Activated naive CD4-positive, alpha-beta T cell treated with anti-CD3 and anti-CD28 coated beads, Interleukin-2, amount 50 U/mL, for 24 hours (primary cell): ENCODE measurements at regions not wholly inside any gene's neighbourhood (a gene's known extent, or its start where the extent isn't known, plus 50 kb on each side); places are given as distances from the start of the nearest gene placed in this dataset.

ENCODE experiments used
- H3K27ac Mint-ChIP-seq: one replicate; pipeline ENCODE4 v1.8.0; 2021; ENCODE audit warnings: mild to moderate bottlenecking, mixed read lengths
- H3K27me3 Mint-ChIP-seq: one replicate; pipeline ENCODE4 v1.8.0; 2021; ENCODE audit warnings: mixed read lengths
- H3K36me3 Mint-ChIP-seq: one replicate; pipeline ENCODE4 v1.8.0; 2021; ENCODE audit warnings: mixed read lengths
- H3K4me1 Mint-ChIP-seq: one replicate; pipeline ENCODE4 v1.8.0; 2021; ENCODE audit warnings: mixed read lengths
- H3K4me3 Mint-ChIP-seq: one replicate; pipeline ENCODE4 v1.8.0; 2021; ENCODE audit warnings: mild to moderate bottlenecking, mixed read lengths
- H3K9me3 Mint-ChIP-seq: one replicate; pipeline ENCODE4 v1.8.0; 2021; ENCODE audit warnings: mixed read lengths

DNA sequence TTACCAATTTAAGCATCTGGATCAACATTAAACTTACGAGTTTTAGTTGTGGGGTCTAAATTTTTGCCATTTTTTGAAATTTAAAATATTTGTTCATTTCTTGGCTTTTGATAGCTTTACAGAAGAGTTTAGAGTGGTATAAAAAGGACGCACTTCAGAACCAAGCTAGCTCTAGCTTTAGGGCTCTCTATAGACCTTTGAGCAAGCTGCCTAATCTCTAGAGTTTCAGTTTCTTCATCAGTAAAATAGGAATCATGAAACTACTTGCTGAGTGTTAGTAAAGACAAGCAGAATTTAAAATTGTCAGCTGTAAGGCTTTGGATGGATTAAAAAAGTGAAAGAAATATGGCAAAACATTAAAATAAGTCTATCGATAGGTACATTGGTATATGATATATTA, 266.5 kb downstream of the IPMK start:
- Mint-ChIP-seq H3K4me3 (no peak overlapping the region), H3K27ac (no peak overlapping the region), H3K36me3 (no peaks in the 10 kb centered on the region), H3K4me1 (no peaks in the 10 kb centered on the region), H3K27me3 (no peaks in the 10 kb centered on the region), H3K9me3 (no peaks in the 10 kb centered on the region)

DNA sequence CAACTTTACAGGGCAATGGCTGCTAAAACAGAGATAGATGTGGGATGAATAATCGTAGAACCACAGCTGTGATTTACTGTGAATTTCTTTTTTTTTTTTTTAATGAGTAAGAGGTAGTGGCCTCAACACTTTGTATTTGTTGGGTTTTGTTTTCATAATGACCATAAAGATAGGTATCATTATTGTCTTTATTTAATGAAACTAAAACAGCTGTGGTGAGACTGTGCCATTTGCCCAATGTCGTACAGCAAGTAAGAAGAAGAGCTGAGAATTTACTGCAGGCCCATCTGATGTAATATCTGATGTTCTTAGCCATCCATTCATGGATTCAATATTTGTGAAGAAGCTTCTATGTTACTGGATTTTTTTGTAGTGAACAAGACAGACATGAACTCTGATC, 271.2 kb downstream of the IPMK start:
- Mint-ChIP-seq H3K27ac (no peak overlapping the region), H3K9me3 (no peaks in the 10 kb centered on the region), H3K36me3 (no peaks in the 10 kb centered on the region), H3K4me3 (no peak overlapping the region), H3K27me3 (no peaks in the 10 kb centered on the region), H3K4me1 (no peaks in the 10 kb centered on the region)

DNA sequence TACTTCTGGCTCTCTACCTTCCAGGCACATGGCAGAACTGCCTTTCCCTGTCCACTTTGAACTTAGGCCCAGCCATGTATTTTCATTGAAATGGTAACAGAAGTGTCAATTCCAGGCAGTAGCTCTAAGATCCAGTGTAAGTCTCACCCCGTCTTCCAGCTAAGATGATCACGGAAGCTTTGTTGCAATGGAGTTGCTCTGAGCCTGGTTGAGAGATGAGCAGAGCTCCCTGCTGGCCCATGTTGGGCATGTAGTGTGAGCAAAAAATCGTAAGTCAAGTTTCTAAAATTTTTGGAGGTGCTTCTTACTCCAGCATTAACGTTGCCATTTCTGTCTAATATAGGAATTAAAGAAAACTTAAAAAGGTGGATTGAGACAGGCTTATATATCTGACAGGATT, 274.4 kb downstream of the IPMK start:
- Mint-ChIP-seq H3K27ac (no peak overlapping the region), H3K4me1 (no peaks in the 10 kb centered on the region), H3K9me3 (no peaks in the 10 kb centered on the region), H3K27me3 (no peaks in the 10 kb centered on the region), H3K36me3 (no peaks in the 10 kb centered on the region), H3K4me3 (no peak overlapping the region)

DNA sequence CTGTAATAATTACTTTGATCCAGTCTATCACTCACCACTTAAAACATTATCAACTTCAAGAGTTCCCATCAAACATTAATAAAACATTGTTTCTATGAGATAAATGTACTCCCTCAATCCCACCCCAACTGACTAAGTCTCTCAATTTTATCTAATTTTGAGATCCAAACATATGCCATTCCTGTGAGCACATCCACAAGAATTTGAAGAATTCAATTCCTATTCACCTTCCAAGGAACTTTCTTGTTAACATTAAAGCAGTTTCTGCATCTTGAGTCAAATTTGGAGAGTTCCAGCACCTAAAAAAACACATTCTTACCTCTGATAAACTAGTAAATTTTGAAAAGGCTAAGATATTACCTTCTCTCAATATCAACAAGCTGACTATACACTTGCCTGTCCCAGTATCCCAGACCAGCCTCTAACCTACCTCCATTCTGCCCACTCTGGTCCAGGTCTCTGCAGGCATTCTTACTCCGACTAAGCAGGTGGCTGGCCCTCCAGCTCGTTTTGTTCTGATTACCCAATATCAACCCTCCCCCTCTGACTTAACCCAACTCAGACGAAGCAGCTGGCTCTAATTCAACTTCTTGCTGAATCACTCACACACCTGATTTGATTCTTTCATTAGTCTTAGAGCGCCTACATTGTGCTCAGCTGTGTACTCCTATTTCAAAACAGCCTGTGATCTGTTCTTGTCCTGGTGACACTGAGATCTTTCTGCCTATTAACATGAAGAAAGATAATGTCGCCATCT, 275.2 kb downstream of the IPMK start:
- H3K27ac Mint-ChIP-seq: no peak overlapping the region
- H3K27me3 Mint-ChIP-seq: no peaks in the 10 kb centered on the region
- H3K9me3 Mint-ChIP-seq: no peaks in the 10 kb centered on the region
- H3K36me3 Mint-ChIP-seq: no peaks in the 10 kb centered on the region
- H3K4me3 Mint-ChIP-seq: no peak overlapping the region
- H3K4me1 Mint-ChIP-seq: no peaks in the 10 kb centered on the region

DNA sequence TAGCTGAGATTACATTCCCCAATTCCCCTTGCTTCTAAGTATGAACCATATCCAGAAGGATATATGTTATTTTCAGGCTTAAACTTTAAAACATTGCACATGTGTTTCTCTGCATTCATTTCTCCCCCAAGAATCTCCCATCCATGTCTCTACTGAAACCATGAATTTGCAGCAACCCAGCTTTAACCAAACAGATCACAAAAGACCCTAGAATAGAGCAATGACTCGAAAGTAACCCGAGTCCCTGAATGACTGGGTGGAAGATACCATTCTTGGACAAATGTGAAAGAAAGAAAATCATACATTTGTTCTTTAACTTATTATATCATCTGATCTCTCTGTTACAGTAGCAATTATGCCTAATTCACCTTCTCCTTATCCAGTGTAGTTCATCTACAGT, 278.7 kb downstream of the IPMK start:
- no peaks in the 10 kb centered on the region for H3K9me3 Mint-ChIP-seq
- no peaks in the 10 kb centered on the region for H3K36me3 Mint-ChIP-seq
- no peaks in the 10 kb centered on the region for H3K27me3 Mint-ChIP-seq
- H3K4me1 Mint-ChIP-seq: no peaks in the 10 kb centered on the region
- H3K27ac Mint-ChIP-seq: no peak overlapping the region
- H3K4me3 Mint-ChIP-seq: no peak overlapping the region

DNA sequence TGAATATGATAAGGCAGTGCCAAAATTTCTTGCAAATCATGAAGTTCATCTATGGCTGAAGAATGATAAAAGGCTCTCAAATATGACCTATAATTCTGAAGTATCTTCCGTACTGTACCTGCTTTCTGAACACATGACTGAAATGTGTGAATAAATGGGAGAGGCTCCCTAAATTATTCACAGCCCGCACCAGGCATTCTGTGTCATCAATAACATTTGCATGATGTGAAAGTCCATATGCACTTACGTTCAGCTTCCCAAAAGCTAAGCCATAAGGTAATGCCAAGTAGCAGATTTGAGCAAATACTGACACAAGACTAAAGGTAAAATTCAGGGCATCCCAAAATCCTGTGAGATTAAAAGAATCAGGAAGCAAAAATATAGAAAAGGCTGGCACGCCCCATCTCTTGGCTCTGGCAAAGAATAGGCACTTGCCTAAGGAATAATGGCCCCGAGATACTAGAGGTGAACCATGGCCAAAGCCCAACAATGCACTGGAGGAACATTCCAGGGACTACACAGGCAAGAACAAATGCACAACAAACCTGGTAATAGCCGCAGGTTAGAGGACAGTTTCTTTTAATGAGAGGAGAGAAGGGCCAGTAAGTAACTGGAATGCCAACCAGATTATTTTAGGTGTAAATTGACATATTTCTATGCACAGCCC, 280.5 kb downstream of the IPMK start:
- Mint-ChIP-seq H3K27ac (no peak overlapping the region), H3K4me3 (no peak overlapping the region), H3K36me3 (no peaks in the 10 kb centered on the region), H3K9me3 (no peaks in the 10 kb centered on the region), H3K27me3 (no peaks in the 10 kb centered on the region), H3K4me1 (no peaks in the 10 kb centered on the region)

DNA sequence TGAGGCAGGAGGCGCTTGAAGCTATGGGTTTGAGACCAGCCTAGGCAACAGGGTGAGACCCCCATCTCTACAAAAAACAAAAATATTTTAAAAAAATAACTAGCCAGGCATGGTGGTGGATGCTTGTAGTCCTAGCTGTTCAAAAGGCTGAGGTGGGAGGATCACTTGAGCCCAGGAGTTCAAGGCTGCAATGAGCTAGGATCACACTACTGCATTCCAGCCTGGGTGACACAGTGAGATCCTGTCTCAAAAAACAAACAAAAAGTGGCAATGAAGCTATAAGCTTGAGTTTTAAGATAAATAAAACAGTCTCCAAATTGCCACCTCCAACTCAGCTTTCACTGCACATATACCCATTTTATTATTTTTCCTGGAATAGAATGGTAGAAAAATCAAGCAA, 281.3 kb downstream of the IPMK start:
- no peak overlapping the region for H3K4me3 Mint-ChIP-seq
- no peaks in the 10 kb centered on the region for H3K36me3 Mint-ChIP-seq
- H3K27me3 Mint-ChIP-seq: no peaks in the 10 kb centered on the region
- peaks cover 6% of the 10 kb centered on the region for H3K9me3 Mint-ChIP-seq
- H3K4me1 Mint-ChIP-seq: no peaks in the 10 kb centered on the region
- no peak overlapping the region for H3K27ac Mint-ChIP-seq

DNA sequence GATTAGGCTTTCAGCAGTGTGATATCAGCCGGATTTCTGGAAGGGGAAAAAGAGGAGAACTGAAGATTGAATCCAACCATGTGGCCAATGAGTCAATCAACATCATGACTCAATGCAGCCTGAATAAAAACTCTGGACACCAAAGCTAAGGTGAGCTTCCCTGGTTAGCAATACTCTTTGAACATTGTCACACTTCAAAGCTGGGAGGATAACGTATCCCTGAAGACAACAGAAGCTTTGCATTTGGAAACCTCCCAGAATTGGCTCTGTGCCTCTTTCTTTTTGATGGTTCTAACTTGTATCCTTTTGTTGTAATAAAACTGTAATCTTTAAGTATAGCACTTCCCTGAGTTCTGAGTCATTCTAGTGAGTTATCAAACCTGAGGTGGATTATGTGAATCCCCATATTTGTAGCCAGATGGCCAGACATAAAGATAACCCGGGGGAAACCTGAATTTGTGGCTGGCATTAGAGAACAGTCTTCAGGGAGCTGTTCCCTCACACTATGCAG, 284.4 kb downstream of the IPMK start:
- Mint-ChIP-seq H3K36me3 (no peaks in the 10 kb centered on the region), H3K4me3 (no peak overlapping the region), H3K27ac (no peak overlapping the region), H3K27me3 (no peaks in the 10 kb centered on the region), H3K9me3 (peaks cover 9% of the 10 kb centered on the region), H3K4me1 (no peaks in the 10 kb centered on the region)

DNA sequence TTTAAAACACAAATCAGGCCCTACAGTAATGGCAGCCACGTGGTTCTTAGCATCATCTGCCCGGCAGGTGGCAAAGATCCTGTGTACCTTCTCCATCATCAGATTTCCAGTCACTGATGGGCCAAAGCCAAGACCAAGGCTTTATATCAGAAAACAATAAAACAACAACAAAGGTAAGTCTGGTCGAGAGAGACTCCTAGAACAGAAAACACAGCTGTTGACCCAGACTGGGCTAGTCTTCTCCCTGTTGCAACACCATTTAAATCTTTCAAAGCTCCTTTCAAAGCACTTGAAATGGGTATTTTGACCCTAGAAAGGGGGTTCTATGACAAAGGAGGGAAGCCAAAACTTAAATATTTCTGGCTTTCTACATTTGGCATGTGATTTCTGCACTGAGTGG, 285.6 kb downstream of the IPMK start:
- H3K27me3 Mint-ChIP-seq: no peaks in the 10 kb centered on the region
- H3K9me3 Mint-ChIP-seq: peaks cover 14% of the 10 kb centered on the region
- H3K27ac Mint-ChIP-seq: no peak overlapping the region
- no peak overlapping the region for H3K4me3 Mint-ChIP-seq
- no peaks in the 10 kb centered on the region for H3K4me1 Mint-ChIP-seq
- H3K36me3 Mint-ChIP-seq: no peaks in the 10 kb centered on the region

DNA sequence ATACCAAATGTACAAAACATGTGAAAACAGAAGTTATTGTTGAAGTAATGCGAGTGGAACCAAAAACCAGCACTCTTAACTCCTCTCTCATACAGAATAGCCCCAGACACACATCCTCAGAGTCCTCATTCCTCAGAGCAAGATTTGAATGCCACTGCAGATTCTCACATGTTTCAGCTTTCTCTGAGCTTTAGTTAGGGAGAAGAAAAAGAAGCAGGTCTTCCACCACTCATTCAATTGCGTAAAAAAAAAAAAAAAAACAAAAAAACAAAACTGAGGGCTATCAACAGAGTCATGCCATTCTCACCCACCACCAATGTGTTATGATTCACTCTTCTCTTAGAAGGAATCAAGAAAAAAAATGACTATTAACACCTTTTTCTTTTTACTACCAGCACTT, 287.7 kb downstream of the IPMK start:
- no peaks in the 10 kb centered on the region for H3K27me3 Mint-ChIP-seq
- no peaks in the 10 kb centered on the region for H3K36me3 Mint-ChIP-seq
- no peak overlapping the region for H3K27ac Mint-ChIP-seq
- peaks cover 19% of the 10 kb centered on the region for H3K9me3 Mint-ChIP-seq
- H3K4me3 Mint-ChIP-seq: no peak overlapping the region
- H3K4me1 Mint-ChIP-seq: no peaks in the 10 kb centered on the region

DNA sequence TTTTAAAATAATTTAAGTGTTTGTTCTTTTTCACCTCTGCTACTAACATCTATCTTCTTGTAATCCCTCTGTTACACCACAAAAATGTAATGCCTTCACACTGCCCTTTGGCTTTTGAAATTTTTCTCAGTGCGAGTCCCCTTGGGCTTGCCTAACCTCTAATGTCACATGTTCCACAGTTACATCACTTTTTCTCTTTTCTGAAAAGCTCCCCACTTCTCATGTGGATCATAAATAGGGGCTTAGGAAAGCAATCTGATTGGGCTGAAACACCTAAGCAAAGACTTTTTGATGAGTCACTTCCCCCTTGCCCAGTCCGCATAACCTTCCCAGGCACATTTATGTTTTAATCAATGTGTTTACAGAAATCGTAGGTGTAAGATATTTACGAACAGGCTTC, 288.2 kb downstream of the IPMK start:
- H3K4me3 Mint-ChIP-seq: no peak overlapping the region
- no peaks in the 10 kb centered on the region for H3K27me3 Mint-ChIP-seq
- no peaks in the 10 kb centered on the region for H3K36me3 Mint-ChIP-seq
- no peaks in the 10 kb centered on the region for H3K4me1 Mint-ChIP-seq
- H3K27ac Mint-ChIP-seq: no peak overlapping the region
- peaks cover 19% of the 10 kb centered on the region for H3K9me3 Mint-ChIP-seq

DNA sequence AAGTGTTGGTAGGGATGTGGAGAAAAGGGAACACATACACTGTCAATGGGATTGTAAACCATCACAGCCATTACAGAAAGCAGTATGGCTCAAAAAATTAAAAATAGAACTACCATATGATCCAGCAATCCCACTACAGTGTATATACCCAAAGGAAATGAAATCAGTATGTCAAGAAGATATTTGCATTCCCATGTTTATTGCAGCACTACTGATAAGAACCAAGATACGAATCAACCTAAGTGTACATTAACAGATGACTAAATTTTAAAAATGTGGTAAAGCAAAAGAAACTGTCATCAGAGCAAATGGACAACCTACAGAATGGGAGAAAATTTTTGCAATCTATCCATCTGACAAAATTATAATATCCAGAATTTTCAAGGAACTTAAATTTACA, 290.4 kb downstream of the IPMK start:
- Mint-ChIP-seq H3K36me3 (no peaks in the 10 kb centered on the region), H3K27me3 (no peaks in the 10 kb centered on the region), H3K9me3 (peaks cover 19% of the 10 kb centered on the region), H3K27ac (no peak overlapping the region), H3K4me1 (no peaks in the 10 kb centered on the region), H3K4me3 (no peak overlapping the region)

DNA sequence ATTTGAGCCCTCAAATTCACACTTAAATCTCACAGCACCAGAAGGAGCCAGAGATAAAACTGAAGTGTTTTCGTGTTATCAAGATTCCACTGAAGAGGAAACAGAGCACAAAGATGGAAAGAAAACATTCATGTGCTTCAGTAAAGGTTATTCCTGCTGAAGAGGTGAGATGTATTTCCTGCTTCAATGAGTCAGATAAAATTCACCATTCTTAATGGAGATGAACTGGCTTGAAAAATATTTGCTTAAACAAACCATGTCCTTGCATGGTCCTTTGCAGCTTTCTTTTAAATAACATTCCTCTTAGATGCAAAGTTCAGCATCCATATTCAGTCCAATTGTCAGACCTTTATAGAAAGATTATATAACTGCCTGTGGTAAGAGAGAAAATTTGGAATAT, 294.2 kb downstream of the IPMK start:
- H3K4me1 Mint-ChIP-seq: no peaks in the 10 kb centered on the region
- H3K27me3 Mint-ChIP-seq: no peaks in the 10 kb centered on the region
- no peaks in the 10 kb centered on the region for H3K36me3 Mint-ChIP-seq
- H3K27ac Mint-ChIP-seq: no peak overlapping the region
- no peak overlapping the region for H3K4me3 Mint-ChIP-seq
- peaks cover 10% of the 10 kb centered on the region for H3K9me3 Mint-ChIP-seq

DNA sequence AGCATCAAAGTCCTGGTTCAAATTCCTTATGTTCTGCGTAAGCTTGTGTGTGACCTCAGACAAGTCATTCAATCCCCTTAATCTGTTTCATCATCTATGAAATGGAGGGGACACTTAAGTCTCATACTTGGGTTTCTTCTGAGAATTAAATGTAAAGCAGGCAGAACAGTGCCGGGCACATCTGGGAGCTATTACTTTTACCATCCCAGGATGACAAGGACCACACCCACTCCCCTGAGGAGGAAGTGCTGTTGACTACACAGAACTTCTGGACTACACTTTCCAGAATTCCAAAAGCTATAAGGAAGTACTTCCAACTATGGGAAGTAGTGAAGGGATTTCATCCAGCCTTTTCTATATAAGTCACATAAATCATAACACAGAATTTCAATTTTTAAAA, 294.9 kb downstream of the IPMK start:
- H3K9me3 Mint-ChIP-seq: peaks cover 6% of the 10 kb centered on the region
- H3K4me3 Mint-ChIP-seq: no peak overlapping the region
- no peak overlapping the region for H3K27ac Mint-ChIP-seq
- no peaks in the 10 kb centered on the region for H3K36me3 Mint-ChIP-seq
- H3K27me3 Mint-ChIP-seq: no peaks in the 10 kb centered on the region
- no peaks in the 10 kb centered on the region for H3K4me1 Mint-ChIP-seq

DNA sequence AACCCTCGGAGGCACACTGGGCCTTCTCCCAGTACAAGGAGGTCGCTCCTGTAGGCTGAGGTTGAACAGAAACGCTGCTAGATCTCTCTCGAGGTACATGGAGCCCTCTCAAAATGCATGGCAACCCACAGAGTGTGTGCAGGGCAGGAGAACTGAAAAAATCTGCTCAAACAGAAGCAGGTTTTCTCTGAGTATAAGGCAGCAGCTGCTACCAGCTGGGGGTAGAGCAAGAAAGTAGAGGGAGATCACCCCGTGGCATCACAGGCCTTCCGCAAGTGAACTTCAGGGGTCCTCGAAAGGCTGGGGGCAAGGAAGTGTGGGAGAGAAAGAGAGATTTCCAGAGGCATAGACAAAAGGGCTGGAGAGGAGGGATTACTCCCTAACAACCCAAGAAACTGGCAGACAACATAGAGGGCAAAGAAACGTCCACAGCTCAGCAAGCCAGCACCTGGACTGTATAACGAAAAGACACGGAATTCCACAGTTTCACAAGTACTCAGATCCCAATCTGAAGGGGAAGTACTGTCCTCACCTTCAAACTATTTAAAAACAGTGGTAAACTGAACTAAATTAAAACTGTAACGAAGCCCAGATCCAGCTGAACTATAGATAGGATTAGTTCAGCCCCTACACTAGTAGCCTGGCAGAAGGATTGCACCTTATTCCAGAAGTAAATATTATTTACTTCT, 299.2 kb downstream of the IPMK start:
- Mint-ChIP-seq H3K4me1 (no peaks in the 10 kb centered on the region), H3K27me3 (no peaks in the 10 kb centered on the region), H3K9me3 (no peaks in the 10 kb centered on the region), H3K27ac (no peak overlapping the region), H3K4me3 (no peak overlapping the region), H3K36me3 (no peaks in the 10 kb centered on the region)

DNA sequence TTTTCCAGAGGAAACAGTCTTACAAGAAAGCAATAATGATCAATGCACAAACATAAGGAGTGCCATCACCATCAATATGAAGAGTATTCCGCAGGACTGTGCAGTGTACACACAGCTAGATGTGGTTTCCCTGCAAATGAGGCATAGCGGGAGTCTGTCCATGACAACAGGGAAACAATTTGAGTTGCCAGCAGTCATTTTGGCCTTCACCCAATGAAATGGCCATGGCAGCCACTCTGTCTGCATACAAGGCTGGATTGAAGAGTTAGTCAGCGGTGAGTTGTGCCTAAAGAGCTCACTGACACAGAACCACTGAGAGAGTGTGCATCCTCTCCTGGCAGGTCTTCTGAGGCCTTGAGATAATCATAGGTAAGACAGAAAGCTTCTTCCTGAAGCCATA, 303.3 kb downstream of the IPMK start:
- Mint-ChIP-seq H3K27ac (no peak overlapping the region), H3K36me3 (no peaks in the 10 kb centered on the region), H3K9me3 (no peaks in the 10 kb centered on the region), H3K4me3 (no peak overlapping the region), H3K4me1 (no peaks in the 10 kb centered on the region), H3K27me3 (no peaks in the 10 kb centered on the region)
